WTC11 (cell line): ENCODE measurements at regions not wholly inside any gene's neighbourhood (a gene's known extent, or its start where the extent isn't known, plus 50 kb on each side); places are given as distances from the start of the nearest gene placed in this dataset.

Experiments used
- ATAC-seq: fragments of 200-7000 bp; cut with Tn5 transposase; 2 replicates; pipeline ENCODE4 v1.10.0; 2021; ENCODE audit warnings: mild to moderate bottlenecking, moderate library complexity
- CTCF ChIA-PET: fragments of 300-600 bp; sonication (Branson Sonifier 250); formaldehyde crosslinking; loops from one replicate; lab custom pipeline; 2021; ENCODE audit warnings: antibody characterized with exemption; lab: Charles Lee
- POLR2A ChIA-PET: fragments of 350-600 bp; sonication (Branson Sonifier 250); formaldehyde crosslinking; loops from one replicate; lab custom pipeline; 2021; ENCODE audit warnings: antibody characterized with exemption; lab: Charles Lee
- DNase-seq: peaks from one replicate; pipeline ENCODE4 v3.0.0; 2021; ENCODE audit warnings: low spot score
- H3K27ac Mint-ChIP-seq: 2 replicates; pipeline ENCODE4 v1.8.0; 2021; ENCODE audit warnings: mixed read lengths
- H3K27me3 Mint-ChIP-seq: 2 replicates; pipeline ENCODE4 v1.8.0; 2021; ENCODE audit warnings: low read depth, mild to moderate bottlenecking, moderate library complexity, mixed read lengths
- H3K36me3 Mint-ChIP-seq: 2 replicates; pipeline ENCODE4 v1.8.0; 2021; ENCODE audit warnings: mixed read lengths
- H3K4me1 Mint-ChIP-seq: 2 replicates; pipeline ENCODE4 v1.8.0; 2022; ENCODE audit warnings: mixed read lengths
- H3K4me3 Mint-ChIP-seq: 2 replicates; pipeline ENCODE4 v1.8.0; 2021; ENCODE audit warnings: mild to moderate bottlenecking, moderate library complexity, mixed read lengths
- H3K9me3 Mint-ChIP-seq: 2 replicates; pipeline ENCODE4 v1.8.0; 2021; ENCODE audit warnings: mixed read lengths
- CREM ChIP-seq: sonication (generic); formaldehyde crosslinking; IDR thresholded peaks from 2 replicates; pipeline ENCODE4 v1.8.1; 2022; ENCODE audit warnings: mild to moderate bottlenecking, missing genetic modification reagents, moderate library complexity
- ESRRA ChIP-seq: sonication (generic); formaldehyde crosslinking; IDR thresholded peaks from 2 replicates; pipeline ENCODE4 v1.8.1; 2022; ENCODE audit warnings: mild to moderate bottlenecking, missing genetic modification reagents, borderline replicate concordance
- ETV6 ChIP-seq: sonication (generic); formaldehyde crosslinking; IDR thresholded peaks from 2 replicates; pipeline ENCODE4 v1.8.1; 2022; ENCODE audit warnings: mild to moderate bottlenecking, missing genetic modification reagents
- FOXP1 ChIP-seq: sonication (generic); formaldehyde crosslinking; IDR thresholded peaks from 2 replicates; pipeline ENCODE4 v1.8.0; 2022; ENCODE audit warnings: missing genetic modification reagents, mild to moderate bottlenecking, moderate library complexity, borderline replicate concordance
- IRF2 ChIP-seq: sonication (generic); formaldehyde crosslinking; IDR thresholded peaks from 2 replicates; pipeline ENCODE4 v1.8.0; 2022; ENCODE audit warnings: low read depth, missing genetic modification reagents, borderline replicate concordance
- JUN ChIP-seq: sonication (generic); formaldehyde crosslinking; IDR thresholded peaks from 2 replicates; pipeline ENCODE4 v1.8.0; 2023; ENCODE audit warnings: mild to moderate bottlenecking, missing genetic modification reagents
- NFATC4 ChIP-seq: fragments of 250-450 bp; sonication (Bioruptor Pico); IDR thresholded peaks from 2 replicates; pipeline ENCODE4 v1.9.0; 2021; ENCODE audit warnings: mild to moderate bottlenecking
- NR1H2 ChIP-seq: sonication (generic); formaldehyde crosslinking; IDR thresholded peaks from 2 replicates; pipeline ENCODE4 v1.9.0; 2021; ENCODE audit warnings: mild to moderate bottlenecking, moderate library complexity, missing genetic modification reagents
- NR3C1 ChIP-seq: sonication (generic); formaldehyde crosslinking; conservative IDR thresholded peaks from 2 replicates; pipeline ENCODE4 v1.8.1; 2023; ENCODE audit warnings: low read depth, mild to moderate bottlenecking, missing genetic modification reagents
- SOX15 ChIP-seq: fragments of 250-450 bp; sonication (Bioruptor Pico); IDR thresholded peaks from 2 replicates; pipeline ENCODE4 v1.9.0; 2021; ENCODE audit warnings: mild to moderate bottlenecking
- ZNF138 ChIP-seq: sonication (generic); formaldehyde crosslinking; conservative IDR thresholded peaks from 2 replicates; pipeline ENCODE4 v1.8.1; 2022; ENCODE audit warnings: mild to moderate bottlenecking, moderate library complexity, missing genetic modification reagents
- ZNF317 ChIP-seq: sonication (generic); formaldehyde crosslinking; IDR thresholded peaks from 2 replicates; pipeline ENCODE4 v1.8.1; 2023; ENCODE audit warnings: low read depth, mild to moderate bottlenecking, moderate library complexity, missing genetic modification reagents, borderline replicate concordance
- TF ChIP-seq, protein P1 (sequence below): sonication (generic); formaldehyde crosslinking; IDR thresholded peaks from 2 replicates; pipeline ENCODE4 v1.8.0; 2022; ENCODE audit warnings: mild to moderate bottlenecking, missing genetic modification reagents
- TF ChIP-seq, protein P2 (sequence below): fragments of 250-450 bp; sonication (Bioruptor Pico); IDR thresholded peaks from 2 replicates; pipeline ENCODE4 v1.9.0; 2021; ENCODE audit warnings: moderate library complexity, mild to moderate bottlenecking, inconsistent platforms, borderline replicate concordance
- TF ChIP-seq, protein P3 (sequence below): sonication (generic); formaldehyde crosslinking; IDR thresholded peaks from 2 replicates; pipeline ENCODE4 v1.8.1; 2023; ENCODE audit warnings: mild to moderate bottlenecking, missing genetic modification reagents
- TF ChIP-seq, protein P4 (sequence below): sonication (generic); formaldehyde crosslinking; IDR thresholded peaks from 2 replicates; pipeline ENCODE4 v1.8.0; 2023; ENCODE audit warnings: mild to moderate bottlenecking, missing genetic modification reagents
- TF ChIP-seq, protein P5 (sequence below): fragments of 250-450 bp; sonication (Bioruptor Pico); IDR thresholded peaks from 2 replicates; pipeline ENCODE4 v1.8.0; 2021; ENCODE audit warnings: mild to moderate bottlenecking
- TF ChIP-seq, protein P6 (sequence below): fragments of 250-450 bp; sonication (Bioruptor Pico); IDR thresholded peaks from 2 replicates; pipeline ENCODE4 v1.9.0; 2021; ENCODE audit warnings: mild to moderate bottlenecking, borderline replicate concordance
- TF ChIP-seq, protein P7 (sequence below): sonication (generic); formaldehyde crosslinking; IDR thresholded peaks from 2 replicates; pipeline ENCODE4 v1.8.1; 2023; ENCODE audit warnings: mild to moderate bottlenecking, missing genetic modification reagents

DNA sequence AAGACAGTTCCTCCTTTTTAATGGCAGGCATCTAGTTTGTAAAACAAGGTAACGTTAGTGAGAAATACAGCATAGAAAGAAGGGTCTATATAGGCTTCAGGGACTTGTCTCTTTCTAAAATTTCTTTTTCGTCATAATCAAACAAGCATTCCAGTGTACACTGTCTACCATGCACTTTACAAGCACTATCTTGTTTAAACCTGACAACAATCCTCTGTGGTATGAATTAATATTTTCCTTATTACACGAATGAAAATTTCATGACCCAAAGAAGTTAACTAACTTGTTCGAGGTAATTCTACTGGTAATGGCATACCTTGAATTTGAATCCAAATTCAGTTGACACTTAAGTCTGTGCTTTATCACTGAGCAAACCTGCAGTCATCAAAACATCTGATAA lies 399.7 kb upstream of the NBEA start:
- H3K36me3 Mint-ChIP-seq, result peaks cover 20% of the 10 kb centered on the region
- no peak overlapping the region for H3K27ac Mint-ChIP-seq
- DNase-seq (no peak), ATAC-seq (no peak)
- H3K4me1 Mint-ChIP-seq, result no peaks in the 10 kb centered on the region
- no peaks in the 10 kb centered on the region; the same call in 1 of the 2 replicates for H3K27me3 Mint-ChIP-seq
- no peak overlapping the region for H3K4me3 Mint-ChIP-seq
- CTCF ChIA-PET, result no interaction called here
- POLR2A ChIA-PET, result no interaction called here
- peaks cover 30% of the 10 kb centered on the region for H3K9me3 Mint-ChIP-seq
- TF ChIP-seq, protein P1, sequence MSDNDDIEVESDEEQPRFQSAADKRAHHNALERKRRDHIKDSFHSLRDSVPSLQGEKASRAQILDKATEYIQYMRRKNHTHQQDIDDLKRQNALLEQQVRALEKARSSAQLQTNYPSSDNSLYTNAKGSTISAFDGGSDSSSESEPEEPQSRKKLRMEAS (CRISPR knock-in tag), result no peak
- TF ChIP-seq, protein P2, sequence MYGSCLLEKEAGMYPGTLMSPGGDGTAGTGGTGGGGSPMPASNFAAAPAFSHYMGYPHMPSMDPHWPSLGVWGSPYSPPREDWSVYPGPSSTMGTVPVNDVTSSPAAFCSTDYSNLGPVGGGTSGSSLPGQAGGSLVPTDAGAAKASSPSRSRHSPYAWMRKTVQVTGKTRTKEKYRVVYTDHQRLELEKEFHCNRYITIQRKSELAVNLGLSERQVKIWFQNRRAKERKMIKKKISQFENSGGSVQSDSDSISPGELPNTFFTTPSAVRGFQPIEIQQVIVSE (CRISPR knock-in tag), result no peak
- TF ChIP-seq SOX15, result no peak
- TF ChIP-seq, protein P3, sequence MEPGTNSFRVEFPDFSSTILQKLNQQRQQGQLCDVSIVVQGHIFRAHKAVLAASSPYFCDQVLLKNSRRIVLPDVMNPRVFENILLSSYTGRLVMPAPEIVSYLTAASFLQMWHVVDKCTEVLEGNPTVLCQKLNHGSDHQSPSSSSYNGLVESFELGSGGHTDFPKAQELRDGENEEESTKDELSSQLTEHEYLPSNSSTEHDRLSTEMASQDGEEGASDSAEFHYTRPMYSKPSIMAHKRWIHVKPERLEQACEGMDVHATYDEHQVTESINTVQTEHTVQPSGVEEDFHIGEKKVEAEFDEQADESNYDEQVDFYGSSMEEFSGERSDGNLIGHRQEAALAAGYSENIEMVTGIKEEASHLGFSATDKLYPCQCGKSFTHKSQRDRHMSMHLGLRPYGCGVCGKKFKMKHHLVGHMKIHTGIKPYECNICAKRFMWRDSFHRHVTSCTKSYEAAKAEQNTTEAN (CRISPR knock-in tag), result no peak
- no peak for TF ChIP-seq ZNF138 (CRISPR knock-in tag)
- no peak for TF ChIP-seq ESRRA (CRISPR knock-in tag)
- TF ChIP-seq, protein P4, sequence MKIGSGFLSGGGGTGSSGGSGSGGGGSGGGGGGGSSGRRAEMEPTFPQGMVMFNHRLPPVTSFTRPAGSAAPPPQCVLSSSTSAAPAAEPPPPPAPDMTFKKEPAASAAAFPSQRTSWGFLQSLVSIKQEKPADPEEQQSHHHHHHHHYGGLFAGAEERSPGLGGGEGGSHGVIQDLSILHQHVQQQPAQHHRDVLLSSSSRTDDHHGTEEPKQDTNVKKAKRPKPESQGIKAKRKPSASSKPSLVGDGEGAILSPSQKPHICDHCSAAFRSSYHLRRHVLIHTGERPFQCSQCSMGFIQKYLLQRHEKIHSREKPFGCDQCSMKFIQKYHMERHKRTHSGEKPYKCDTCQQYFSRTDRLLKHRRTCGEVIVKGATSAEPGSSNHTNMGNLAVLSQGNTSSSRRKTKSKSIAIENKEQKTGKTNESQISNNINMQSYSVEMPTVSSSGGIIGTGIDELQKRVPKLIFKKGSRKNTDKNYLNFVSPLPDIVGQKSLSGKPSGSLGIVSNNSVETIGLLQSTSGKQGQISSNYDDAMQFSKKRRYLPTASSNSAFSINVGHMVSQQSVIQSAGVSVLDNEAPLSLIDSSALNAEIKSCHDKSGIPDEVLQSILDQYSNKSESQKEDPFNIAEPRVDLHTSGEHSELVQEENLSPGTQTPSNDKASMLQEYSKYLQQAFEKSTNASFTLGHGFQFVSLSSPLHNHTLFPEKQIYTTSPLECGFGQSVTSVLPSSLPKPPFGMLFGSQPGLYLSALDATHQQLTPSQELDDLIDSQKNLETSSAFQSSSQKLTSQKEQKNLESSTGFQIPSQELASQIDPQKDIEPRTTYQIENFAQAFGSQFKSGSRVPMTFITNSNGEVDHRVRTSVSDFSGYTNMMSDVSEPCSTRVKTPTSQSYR (CRISPR knock-in tag), result no peak
- TF ChIP-seq NR3C1 (CRISPR knock-in tag), result no peak
- no peak for TF ChIP-seq ZNF317 (CRISPR knock-in tag)
- no peak for TF ChIP-seq NFATC4 (CRISPR knock-in tag)
- TF ChIP-seq, protein P5, sequence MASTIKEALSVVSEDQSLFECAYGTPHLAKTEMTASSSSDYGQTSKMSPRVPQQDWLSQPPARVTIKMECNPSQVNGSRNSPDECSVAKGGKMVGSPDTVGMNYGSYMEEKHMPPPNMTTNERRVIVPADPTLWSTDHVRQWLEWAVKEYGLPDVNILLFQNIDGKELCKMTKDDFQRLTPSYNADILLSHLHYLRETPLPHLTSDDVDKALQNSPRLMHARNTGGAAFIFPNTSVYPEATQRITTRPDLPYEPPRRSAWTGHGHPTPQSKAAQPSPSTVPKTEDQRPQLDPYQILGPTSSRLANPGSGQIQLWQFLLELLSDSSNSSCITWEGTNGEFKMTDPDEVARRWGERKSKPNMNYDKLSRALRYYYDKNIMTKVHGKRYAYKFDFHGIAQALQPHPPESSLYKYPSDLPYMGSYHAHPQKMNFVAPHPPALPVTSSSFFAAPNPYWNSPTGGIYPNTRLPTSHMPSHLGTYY (CRISPR knock-in tag), result no peak
- TF ChIP-seq, protein P6, sequence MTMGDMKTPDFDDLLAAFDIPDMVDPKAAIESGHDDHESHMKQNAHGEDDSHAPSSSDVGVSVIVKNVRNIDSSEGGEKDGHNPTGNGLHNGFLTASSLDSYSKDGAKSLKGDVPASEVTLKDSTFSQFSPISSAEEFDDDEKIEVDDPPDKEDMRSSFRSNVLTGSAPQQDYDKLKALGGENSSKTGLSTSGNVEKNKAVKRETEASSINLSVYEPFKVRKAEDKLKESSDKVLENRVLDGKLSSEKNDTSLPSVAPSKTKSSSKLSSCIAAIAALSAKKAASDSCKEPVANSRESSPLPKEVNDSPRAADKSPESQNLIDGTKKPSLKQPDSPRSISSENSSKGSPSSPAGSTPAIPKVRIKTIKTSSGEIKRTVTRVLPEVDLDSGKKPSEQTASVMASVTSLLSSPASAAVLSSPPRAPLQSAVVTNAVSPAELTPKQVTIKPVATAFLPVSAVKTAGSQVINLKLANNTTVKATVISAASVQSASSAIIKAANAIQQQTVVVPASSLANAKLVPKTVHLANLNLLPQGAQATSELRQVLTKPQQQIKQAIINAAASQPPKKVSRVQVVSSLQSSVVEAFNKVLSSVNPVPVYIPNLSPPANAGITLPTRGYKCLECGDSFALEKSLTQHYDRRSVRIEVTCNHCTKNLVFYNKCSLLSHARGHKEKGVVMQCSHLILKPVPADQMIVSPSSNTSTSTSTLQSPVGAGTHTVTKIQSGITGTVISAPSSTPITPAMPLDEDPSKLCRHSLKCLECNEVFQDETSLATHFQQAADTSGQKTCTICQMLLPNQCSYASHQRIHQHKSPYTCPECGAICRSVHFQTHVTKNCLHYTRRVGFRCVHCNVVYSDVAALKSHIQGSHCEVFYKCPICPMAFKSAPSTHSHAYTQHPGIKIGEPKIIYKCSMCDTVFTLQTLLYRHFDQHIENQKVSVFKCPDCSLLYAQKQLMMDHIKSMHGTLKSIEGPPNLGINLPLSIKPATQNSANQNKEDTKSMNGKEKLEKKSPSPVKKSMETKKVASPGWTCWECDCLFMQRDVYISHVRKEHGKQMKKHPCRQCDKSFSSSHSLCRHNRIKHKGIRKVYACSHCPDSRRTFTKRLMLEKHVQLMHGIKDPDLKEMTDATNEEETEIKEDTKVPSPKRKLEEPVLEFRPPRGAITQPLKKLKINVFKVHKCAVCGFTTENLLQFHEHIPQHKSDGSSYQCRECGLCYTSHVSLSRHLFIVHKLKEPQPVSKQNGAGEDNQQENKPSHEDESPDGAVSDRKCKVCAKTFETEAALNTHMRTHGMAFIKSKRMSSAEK (CRISPR knock-in tag), result no peak
- TF ChIP-seq ETV6 (CRISPR knock-in tag), result no peak
- TF ChIP-seq IRF2, result no peak
- TF ChIP-seq JUN (CRISPR knock-in tag), result no peak
- TF ChIP-seq, protein P7, sequence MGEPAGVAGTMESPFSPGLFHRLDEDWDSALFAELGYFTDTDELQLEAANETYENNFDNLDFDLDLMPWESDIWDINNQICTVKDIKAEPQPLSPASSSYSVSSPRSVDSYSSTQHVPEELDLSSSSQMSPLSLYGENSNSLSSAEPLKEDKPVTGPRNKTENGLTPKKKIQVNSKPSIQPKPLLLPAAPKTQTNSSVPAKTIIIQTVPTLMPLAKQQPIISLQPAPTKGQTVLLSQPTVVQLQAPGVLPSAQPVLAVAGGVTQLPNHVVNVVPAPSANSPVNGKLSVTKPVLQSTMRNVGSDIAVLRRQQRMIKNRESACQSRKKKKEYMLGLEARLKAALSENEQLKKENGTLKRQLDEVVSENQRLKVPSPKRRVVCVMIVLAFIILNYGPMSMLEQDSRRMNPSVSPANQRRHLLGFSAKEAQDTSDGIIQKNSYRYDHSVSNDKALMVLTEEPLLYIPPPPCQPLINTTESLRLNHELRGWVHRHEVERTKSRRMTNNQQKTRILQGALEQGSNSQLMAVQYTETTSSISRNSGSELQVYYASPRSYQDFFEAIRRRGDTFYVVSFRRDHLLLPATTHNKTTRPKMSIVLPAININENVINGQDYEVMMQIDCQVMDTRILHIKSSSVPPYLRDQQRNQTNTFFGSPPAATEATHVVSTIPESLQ (CRISPR knock-in tag), result no peak
- no peak for TF ChIP-seq FOXP1 (CRISPR knock-in tag)
- TF ChIP-seq NR1H2 (CRISPR knock-in tag), result no peak
- TF ChIP-seq CREM (CRISPR knock-in tag), result no peak
